22Rv1 (cell line): ENCODE measurements at regions not wholly inside any gene's neighbourhood (a gene's known extent, or its start where the extent isn't known, plus 50 kb on each side); places are given as distances from the start of the nearest gene placed in this dataset.

Source experiments
- CTCF ChIP-seq: fragments of 450-650 bp; IDR thresholded peaks from 2 replicates; pipeline ENCODE4 v1.5.1; 2017; ENCODE audit warnings: mild to moderate bottlenecking
- ZFX ChIP-seq: fragments of 450-650 bp; IDR thresholded peaks from 2 replicates; pipeline ENCODE4 v1.6.1; 2017; ENCODE audit warnings: antibody characterized with exemption, borderline replicate concordance

DNA sequence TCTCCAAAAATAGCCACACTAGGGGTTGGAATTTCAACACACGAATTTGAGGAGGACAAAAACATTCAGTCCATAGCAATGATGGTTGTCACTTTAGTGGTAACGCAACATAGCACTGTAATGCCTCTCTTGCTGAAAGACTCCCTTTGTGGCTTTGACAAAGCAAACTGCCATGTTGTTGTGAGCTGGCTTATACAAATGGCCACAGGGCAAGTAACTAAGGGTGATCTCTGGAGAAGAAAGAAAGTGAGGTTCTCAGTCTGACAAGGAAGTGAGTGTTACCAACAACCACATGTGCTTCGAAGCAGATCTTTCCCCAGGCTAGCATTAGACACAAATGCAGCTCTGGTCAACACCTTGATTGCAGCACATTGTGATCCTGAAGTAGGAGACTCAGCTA is 79.1 kb upstream of the PCDH17 start:
- TF ChIP-seq CTCF, result no peak
- TF ChIP-seq ZFX, result no peak
